AG20443 (cell line): ENCODE measurements at regions not wholly inside any gene's neighbourhood (a gene's known extent, or its start where the extent isn't known, plus 50 kb on each side); places are given as distances from the start of the nearest gene placed in this dataset.
A peak's percentile ranks its signal among the peaks of the same experiment; 100 is the strongest.

ENCODE experiments used
- DNase-seq: peaks from one replicate; pipeline ENCODE4 v3.0.0; 2012; ENCODE audit warnings: low spot score, mixed read lengths

GRCh38 chrX:76228499-76228898, 55.6 kb downstream of the PBDC1 start:
- DNase-seq, result no peak

GRCh38 chrX:76248901-76249300, 76.0 kb downstream of the PBDC1 start:
- no peak for DNase-seq

- DNase-seq, result peak; percentile 25
These were observed 80.6 kb downstream of the PBDC1 start for GRCh38 chrX:76253432-76253831.

- DNase-seq, result peak; percentile 36
These were observed 106.1 kb downstream of the PBDC1 start for GRCh38 chrX:76279007-76279406.
